Ishikawa (cell line): ENCODE measurements at regions not wholly inside any gene's neighbourhood (a gene's known extent, or its start where the extent isn't known, plus 50 kb on each side); places are given as distances from the start of the nearest gene placed in this dataset.

Experiments
- EGR1 ChIP-seq: IDR thresholded peaks from 2 replicates; pipeline ENCODE4 v1.6.1; 2012
- FOXM1 ChIP-seq: IDR thresholded peaks from 2 replicates; pipeline ENCODE4 v1.6.1; 2012; ENCODE audit warnings: low read depth, borderline replicate concordance
- RAD21 ChIP-seq: IDR thresholded peaks from 2 replicates; pipeline ENCODE4 v1.6.1; 2012; ENCODE audit warnings: low read depth
- REST ChIP-seq: IDR thresholded peaks from 2 replicates; pipeline ENCODE4 v1.6.1; 2012; ENCODE audit warnings: low read depth, mild to moderate bottlenecking
- TAF1 ChIP-seq: IDR thresholded peaks from 2 replicates; pipeline ENCODE4 v1.6.1; 2012; ENCODE audit warnings: low read depth, mild to moderate bottlenecking
- YY1 ChIP-seq: IDR thresholded peaks from 2 replicates; pipeline ENCODE4 v1.6.1; 2012; ENCODE audit warnings: low read depth
- TF ChIP-seq, protein P1 (sequence below): IDR thresholded peaks from 2 replicates; pipeline ENCODE4 v1.6.1; 2012

- TF ChIP-seq TAF1 (no peak), RAD21 (no peak), REST (no peak), EGR1 (no peak), FOXM1 (no peak), YY1 (no peak)
- TF ChIP-seq, protein P1, sequence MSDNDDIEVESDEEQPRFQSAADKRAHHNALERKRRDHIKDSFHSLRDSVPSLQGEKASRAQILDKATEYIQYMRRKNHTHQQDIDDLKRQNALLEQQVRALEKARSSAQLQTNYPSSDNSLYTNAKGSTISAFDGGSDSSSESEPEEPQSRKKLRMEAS = no peak
Observed at GRCh38 chr7:46195934-46196333, 274.9 kb upstream of the IGFBP3 start.
